IPS DF 4.7 (cell line): ENCODE measurements at regions not wholly inside any gene's neighbourhood (a gene's known extent, or its start where the extent isn't known, plus 50 kb on each side); places are given as distances from the start of the nearest gene placed in this dataset.
"Not testable (repeated sequence)": the region's sequence is repeated elsewhere in the genome, so short reads cannot be mapped to it uniquely, and the experiment has no call there.

ENCODE experiments used
- DNase-seq: peaks from one replicate; pipeline ENCODE4 v3.0.0-alpha.2; 2013; ENCODE audit warnings: low spot score; ENCODE audit errors: extremely low read depth

DNA sequence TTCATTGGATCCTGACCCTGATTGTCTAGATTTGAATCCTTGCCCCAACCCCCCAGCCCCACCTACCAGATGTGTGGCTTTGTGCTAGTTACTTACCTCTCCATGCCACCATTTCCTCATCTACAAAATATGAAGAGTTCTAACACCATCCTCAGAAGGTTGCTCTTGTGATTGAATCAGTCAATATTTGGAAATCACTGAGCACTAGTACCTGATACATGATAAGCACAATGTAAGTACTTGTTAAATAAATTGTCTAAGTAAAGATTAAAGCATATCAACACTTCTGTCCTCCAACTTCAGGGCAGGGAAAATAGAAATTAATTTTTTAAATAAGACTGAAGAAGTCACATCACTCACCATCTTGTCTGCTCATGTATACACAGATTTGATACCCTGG, 249.6 kb upstream of the KLF3 start:
- no peak for DNase-seq

DNA sequence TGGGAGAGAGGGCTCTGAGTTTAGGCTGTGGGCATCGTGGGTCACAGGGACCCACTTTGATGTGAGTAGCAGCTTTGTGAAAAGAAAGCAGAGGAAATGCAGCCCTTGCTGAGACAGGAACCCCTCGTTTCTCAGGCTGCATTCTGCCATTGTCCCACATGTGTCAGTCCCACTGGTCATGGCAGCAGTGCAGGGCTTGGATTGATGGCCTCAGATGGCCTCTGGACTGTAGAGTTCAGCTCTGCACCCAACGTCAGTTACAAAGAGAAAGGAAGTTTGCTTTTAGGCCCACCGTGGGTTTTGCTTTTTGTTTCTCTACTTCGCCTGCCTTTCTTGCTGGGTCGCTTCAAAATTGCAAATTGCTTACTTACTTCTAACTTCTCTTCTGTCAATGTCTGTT, 248.3 kb upstream of the KLF3 start:
- DNase-seq: no peak

DNA sequence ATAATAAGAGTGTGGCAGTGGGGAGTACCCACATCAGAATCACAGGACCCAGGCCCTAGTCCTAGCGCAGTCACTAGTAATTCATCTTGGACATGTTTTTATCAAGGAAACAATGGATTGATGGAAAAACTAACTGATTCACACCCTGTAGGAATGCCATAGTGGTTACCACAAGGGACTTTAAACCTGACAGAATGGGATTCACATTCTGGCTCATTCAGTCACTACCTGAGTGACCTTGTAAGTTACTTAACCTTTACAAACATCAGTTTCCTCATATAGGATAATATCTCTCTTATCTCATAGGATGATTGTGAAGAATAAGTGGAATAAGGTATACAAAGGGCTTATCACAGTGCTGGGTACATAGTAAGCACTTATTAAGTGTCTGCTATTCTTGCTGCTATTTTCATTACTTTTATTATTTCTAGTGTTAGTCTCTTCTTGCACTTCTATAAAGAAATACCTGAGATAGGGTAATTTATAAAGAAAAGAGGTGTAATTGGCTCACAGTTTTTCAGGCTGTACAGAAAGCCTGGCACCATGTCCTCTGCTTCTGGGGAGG, 247.5 kb upstream of the KLF3 start:
- DNase-seq: no peak

DNA sequence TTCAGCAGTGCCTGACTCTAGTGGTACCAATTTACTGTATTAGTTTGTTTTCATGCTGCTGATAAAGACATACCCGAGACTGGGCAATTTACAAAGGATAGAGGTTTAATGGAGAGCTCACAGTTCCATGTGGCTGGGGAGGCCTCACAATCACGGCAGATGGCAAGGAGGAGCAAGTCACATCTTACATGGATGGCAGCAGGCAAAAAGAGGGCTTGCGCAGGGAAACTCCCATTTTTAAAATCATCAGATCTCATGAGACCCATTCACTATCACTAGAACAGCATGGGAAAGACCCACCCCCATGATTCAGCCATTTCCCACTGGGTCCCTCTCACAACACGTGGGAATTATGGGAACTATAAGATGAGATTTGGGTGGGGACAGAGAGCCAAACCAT, 243.7 kb upstream of the KLF3 start:
- not testable (repeated sequence) for DNase-seq

DNA sequence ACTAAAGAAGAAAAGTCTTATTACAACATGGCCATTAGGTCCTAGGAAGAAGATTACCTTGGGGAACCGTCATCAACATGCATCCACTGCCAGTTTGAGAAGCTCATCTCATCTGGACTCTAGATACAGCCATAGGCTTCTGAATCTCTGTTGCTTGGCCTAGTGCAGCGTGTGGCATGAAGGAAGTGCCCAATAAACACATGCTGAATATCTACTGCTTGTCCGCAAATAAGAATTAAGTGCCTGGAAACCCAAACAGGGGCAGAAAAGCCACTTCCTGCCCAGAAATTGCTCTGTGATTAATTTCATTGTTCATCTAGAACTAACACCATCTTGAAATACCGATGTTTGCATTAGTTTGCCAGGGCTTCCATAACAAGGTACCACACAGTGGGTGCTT, 241.1 kb upstream of the KLF3 start:
- DNase-seq: no peak

DNA sequence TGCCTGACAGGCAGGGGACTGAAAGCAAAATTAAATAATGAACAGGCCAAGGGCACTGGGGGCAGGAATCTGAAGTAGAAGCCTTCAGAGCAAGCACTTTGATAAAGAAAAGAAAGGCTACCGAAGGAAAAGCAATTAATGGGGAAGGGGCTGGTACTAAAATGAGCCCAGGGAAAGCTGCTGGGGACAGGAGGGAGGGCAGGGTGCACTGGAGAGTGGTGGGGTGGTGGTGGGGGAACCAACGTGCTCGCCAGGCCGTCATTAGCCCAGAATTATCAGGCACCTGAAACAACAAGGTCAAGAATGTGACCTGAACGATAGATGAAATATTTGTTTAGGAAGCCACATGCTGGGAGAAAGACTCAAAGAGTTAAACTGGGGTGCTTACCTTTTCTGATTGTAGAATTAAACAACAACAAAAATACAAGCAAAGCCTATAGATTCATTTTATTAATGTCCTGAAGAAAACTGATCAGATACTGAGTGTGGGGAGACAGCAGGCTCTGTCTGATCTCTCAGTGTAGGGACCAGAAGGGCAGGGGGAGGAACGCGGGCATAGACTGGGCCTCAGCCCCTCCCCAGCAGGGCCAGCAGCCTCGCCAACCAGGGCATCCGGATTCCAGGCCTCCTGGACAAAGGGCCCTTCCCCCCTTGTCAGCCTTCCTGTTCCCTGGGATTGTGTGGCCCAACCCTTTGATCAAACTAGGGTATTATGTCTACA, 239.7 kb upstream of the KLF3 start:
- DNase-seq: no peak

DNA sequence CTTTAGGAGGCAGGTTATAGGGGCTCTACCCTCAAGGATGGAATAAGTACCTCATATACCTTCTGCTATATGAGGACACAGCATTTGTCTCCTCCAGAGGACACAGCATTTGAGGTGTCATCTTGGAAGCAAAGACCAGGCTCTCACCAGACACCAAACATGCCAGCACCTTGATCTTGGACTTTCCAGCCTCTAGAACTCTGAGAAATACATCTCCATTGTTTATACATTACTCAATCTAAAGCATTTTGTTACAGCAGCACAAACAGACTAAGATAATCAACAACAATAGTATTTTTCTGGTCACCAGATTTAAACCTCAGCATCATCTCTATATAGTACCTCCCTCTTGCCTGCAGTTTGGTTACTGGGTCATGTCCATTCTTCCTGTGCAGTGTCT, 237.5 kb upstream of the KLF3 start:
- no peak for DNase-seq

DNA sequence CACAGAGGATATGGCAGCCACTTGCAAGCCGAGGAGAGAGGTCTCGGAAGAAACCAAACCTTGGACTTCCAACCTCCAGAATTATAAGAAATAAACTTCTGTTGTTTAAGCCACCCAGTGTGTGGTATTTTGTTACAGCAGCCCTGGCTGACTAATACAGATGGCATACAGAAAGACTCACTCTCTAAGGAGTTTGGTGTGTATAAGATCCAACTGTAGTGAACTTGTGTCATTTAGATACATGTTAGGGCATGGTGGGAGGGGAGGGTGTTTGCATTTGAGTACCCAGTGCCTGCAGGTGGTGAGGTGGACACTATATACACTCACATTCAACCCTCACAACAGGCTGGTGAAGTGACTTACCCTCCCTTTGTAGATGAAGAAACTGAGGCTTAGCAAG, 233.2 kb upstream of the KLF3 start:
- no peak for DNase-seq

DNA sequence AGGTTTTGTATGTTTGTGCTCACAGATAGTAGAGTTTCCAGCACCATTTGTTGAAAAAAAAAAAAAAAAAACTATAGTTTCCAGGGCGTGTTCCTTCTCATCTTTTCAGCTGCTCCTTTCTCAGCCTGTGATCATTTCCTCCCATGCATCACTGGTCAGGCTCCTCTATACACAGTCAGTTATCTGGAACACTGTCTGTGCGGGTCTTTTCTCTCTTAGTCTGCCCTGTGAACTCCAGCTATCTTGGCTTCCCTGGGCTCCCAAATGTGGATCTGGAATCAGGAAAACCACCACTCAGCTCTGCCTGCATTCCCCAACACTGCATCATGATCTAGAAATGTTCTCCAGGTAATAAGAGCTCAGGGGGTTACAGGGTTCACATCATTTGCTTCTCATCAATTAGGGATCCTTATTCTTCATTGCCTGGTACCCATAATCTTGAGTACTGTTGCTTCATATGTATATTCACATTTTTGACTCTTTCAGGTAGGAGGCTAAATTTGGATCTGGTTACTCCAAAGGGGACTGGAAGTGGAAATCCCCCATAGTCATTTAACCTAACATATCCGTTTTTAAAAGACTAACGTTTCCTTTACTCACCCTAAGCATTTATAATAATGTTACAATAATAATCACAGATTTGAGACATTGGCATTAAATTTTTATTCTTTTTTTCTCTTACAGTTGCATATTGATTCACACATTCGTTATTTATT, 221.8 kb upstream of the KLF3 start:
- no peak for DNase-seq

DNA sequence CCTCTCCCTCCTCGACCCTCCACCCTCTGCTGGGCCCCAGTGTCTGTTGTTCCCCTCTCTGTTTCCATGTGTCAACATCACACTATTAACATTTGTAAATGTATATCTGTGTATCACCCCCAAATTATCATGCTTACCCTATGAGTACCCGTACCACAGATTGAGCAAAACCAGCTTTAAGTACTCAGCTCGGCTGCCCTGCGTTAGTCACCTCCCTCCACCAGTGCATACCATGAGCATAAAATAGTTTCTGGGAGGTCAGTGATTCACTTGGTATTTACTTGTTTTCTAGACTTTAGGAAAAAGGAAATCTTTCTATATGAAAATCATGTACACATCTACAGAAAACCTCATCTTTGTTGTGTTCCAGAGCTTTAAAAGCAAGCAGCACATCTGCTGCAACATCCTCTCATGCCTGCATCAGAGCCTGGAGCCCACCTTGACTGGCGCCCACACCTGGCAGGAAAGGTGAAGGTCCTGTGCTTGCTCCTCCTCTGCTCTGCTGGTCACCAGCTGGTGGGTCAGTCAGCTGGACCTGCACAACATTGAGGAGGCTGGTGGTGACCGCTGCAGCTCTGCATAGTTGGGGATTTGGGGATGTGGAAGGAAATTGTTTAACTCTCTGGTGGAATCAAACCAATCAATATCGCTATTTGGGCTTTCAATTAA, 214.4 kb upstream of the KLF3 start:
- DNase-seq: no peak

DNA sequence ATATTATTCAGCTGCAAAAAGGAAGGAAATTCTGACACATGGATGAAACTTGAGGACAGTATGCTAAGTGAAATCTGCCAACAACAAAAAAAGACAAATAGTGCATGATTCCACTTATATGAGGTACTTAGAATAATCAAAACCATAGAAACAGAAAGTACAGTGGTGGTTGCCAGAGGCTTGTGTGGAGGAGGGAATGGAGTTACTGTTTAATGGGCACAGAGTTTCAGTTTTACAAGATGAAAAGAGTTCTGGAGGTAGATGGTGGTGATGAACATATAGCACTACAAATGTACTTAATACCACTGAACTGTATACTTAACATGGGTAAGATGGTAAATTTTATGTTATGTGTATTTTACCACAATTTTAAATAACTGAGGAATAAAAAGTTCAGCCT, 212.0 kb upstream of the KLF3 start:
- DNase-seq: no peak

DNA sequence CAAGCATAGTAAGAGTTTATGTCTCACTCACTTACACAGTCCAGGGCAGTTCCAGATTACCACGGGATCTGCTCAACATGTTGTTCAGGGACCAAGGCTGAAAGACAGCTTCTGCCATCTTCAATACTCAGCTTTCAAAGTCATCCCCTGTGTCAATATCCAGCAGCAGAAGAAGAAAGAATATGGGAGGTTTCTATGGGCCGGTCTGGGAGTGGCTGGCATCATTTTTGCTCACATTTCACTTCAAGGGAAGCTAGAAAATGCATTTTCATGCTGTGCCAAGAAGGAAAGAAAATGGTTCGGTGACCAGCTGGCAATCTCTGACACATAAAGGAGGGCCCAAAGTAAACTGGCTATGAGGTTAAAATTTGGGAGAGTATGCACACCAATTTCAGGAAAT, 211.5 kb upstream of the KLF3 start:
- no peak for DNase-seq

DNA sequence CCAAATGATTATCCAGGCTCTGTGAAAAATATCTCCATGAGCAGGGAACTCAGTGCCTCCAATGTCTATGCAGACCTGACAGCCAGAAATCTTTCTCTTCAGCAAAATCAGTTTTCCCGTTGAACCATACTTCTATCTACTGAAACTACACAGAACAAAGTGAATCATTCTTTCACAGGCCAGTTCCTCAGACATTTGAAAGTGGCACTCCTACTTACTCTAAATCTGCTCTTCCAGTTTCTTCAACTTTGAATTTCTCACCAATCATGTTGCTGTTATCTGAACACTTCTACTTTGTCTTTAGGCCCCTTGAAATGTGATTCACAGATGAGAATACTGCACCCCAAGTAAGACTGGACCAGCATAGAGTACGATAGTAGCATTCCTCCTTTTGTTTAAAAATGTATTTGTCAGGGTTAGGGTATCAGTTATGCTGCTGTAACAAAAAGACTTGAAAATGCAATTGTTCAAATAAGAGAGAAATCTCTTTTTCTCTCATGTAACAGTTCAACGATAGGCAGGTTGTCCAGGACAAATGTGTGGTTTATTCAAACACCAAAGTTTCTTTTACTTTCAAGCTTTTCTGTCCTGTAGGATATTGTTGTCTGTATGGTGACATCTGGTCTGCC, 210.6 kb upstream of the KLF3 start:
- no peak for DNase-seq

DNA sequence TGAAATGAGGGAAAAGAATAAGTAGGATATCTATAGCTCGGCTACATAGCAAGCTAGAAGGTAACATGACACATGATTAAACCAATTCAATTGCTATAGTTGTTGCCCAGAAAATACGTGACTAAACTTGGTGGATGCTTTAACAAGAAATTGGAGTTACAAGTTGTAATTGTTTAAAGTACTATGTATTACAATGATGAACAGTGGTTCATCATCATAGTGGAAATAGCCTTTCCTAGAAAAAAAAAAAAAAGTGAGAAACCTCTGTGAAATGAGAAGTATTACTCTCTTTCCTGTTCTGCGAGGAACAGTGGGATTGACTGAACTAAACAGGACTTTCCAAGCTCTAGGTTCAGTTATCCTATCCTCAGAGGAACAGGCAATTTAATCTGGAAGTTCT, 209.7 kb upstream of the KLF3 start:
- no peak for DNase-seq

DNA sequence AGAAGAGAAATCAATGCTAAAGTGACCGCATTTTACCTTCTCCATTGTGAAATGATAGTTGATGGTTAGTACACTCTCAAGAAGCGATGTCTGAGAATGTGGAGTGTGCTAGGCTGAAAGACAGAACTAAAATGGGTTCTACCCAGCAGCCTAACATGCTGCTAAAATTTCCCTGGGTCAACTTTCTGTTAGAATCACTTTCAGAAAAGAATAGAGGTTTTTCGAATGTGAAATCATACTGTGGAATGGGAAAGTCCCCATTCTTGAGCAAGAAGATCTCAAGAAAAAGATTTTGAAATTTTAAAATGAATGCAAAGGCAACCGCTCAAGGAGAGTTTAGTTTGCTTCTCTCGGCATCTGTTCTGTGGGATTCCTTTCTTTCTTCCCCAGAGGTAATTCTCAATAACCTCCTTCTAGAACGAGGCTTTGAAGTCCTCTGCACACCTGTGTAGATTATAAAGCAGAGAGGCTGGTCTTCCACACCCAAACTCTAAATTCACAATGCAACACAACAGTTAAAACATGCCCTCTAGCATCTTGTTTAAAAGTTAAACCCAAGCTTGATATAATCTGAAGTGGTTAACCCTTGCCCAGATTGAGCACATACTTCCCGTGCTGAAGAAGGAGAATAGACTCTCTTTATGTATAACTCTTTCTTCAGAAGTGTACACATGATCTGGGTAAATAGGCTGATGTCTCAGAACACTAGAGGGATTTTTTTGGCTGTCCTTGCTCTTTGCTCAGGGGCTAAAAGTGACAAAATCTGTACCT, 208.7 kb upstream of the KLF3 start:
- no peak for DNase-seq

DNA sequence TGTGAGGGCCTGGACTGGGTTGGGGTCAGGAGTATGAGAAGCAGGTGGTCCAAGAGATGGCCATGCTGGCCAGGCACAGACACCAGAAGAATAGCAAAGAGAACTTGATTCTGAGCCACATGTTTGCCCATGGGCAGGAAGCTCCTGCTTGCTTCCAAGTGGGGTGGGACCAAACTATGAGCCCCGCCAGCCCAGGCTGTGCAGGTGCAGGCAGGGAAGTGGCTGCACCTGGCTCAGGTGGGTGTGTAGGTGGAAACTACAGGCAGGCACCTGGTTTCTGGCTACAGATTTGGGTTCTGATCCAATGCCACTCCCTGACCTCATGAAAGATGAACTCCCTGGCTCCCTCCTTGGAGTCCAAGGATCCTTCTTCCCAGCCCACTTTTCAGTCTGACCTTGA, 207.9 kb upstream of the KLF3 start:
- DNase-seq: no peak

DNA sequence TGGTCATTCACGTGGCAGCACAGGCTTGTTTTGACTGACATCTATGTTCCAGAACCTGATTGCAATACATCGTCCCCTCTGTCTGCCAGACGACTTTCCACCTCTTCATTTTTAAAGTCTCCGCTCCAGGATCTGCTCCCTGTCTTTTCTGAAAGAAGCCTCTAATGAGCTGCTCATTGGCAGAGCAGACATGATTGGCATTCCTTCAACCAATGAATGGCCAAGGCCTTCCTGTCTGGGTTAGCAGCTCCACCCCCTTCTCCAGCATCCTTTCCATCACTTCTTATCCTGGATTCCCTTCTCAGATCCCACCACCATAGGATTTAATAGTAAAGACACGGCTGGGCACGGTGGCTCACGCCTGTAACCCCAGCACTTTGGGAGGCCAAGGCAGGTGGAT, 202.7 kb upstream of the KLF3 start:
- no peak for DNase-seq

DNA sequence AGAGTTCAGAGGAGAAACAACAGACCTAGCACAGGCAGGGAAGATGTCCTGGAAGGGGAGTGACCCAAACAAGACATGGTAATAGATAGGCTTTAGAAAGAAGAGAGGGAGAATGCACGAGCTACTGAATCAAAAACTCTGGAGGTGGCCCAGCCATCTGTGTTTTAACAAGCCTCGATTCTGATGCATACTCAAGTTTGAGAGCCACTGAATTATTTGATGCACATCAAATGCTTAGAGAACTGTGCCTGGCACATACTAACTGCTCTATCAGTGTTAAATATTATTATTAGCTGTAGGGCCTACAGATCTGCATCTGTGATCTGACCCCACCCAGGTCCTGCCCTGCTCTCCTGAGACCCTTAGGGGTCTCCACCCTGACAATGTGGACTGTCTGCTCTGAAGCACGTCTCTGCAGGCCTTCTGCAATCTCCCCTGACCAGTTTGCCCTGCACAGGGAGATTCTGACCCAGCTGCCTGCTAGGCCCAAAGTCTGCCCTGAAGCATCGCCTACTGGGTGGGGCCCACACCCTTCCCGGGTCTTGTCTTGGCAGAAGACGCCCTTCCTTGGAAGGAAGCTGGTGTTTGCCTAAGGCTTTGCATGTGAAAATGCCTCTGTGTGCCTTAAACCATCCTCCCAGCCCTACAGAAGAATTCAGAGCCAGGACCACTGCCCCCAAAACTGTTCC, 201.5 kb upstream of the KLF3 start:
- DNase-seq: no peak

DNA sequence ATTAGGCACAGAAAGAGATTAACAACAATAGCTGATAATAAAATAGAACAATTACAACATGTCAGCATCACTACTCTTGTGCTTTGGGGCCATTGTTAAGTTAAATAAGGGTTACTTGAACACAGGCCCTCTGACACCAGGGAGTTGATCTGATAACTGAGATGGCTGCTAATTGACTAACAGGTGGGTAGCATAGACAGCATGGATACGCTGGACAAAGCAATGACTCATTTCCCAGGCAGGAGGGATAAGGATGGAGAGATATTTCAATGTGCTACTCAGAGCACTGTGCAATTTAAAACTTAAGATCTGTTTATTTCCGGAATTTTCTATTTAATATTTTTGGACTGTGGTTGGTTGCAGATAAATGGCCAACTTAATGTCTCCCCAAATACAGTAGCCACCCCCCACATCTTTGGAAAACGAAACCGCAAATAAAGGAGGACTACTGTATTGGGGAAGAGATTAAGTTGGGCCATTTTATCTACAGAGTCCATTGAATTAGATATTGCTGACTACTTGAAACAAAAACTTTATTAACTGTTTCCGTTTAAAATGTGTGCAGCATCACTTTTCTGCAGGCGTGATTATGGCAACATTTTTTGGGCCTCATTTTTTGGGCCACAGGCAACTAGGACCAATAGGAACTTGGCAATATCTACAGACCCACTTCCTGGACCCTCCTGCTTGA, 200.6 kb upstream of the KLF3 start:
- DNase-seq: no peak

DNA sequence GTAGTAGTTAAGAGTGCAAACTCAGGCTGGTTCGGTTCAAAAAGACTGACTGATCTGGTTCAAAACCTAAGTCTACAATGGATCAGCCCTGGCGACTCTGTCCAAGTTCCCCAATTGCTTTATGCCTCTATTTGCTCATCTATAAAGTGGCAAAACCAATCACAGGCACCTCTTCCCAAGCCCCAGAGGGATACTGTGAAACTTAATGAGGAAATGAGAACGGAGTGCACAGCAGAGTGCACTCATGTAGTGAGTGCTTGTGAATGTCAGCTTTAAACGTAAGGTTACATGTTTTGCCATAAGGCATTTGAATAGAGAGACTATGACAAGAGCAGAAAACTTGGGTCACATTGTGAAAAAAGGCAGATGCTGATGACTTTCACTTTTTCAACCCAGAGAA, 199.7 kb upstream of the KLF3 start:
- DNase-seq: no peak
